ENCODE measurements at regions not wholly inside any gene's neighbourhood (a gene's known extent, or its start where the extent isn't known, plus 50 kb on each side); places are given as distances from the start of the nearest gene placed in this dataset.
"Not testable (repeated sequence)": the region's sequence is repeated elsewhere in the genome, so short reads cannot be mapped to it uniquely, and the experiment has no call there.

DNA sequence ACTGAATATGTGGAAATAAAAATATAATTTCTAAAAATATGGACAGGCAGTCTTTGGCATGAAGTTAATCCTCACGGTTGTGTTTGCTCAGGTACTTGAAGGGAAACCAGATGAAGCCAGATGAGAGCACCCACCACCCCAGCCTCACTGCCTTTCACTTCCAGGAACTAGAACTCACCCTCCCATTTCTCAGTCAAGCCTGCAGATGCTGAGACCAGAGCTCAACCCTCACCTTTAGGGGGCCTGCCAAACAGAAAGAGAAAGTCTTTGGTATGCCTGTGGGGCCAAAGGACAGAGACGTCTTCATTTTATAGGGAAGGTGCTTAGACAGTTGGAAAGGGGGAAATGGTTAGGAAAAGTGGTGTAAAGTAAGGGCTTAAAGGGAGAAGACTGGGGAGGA lies 252.8 kb upstream of the PLET1 start:
- DNase-seq (ENCODE audit: low read depth): no peak

DNA sequence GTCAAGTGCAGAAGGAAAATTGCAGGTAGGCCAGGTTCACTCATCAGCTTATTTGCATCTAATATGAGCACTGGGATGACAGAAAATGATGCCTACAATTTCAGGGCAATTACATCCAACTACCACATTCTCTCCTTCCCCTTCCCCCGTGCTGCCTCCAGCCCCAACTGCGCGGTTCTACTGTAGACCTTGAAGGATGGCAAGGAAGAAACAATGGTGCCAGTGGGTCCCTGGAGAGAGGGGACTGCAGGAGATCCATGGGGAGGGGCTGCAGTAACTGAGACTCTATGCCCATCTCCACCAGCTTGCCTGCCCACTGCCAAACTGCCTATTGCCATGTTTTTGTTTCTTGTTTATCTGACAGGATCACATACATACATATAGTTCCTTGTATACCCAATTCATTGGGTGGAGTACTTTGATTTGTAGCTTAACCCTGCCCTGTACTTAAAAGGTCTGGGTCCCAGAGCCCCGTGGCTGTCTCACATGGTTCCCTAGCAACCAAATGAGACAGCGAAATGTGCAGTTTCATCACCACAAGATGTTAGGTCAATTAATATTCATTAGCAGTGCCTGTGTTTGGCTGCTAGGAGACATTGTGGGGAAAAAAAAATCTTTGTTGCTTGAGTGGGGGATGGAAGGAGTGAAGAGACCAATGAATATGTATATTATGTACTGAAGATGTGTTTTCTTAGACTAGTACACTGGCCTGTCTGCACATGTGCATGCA lies 253.5 kb upstream of the PLET1 start:
- no peak for DNase-seq (ENCODE audit: low read depth)

DNA sequence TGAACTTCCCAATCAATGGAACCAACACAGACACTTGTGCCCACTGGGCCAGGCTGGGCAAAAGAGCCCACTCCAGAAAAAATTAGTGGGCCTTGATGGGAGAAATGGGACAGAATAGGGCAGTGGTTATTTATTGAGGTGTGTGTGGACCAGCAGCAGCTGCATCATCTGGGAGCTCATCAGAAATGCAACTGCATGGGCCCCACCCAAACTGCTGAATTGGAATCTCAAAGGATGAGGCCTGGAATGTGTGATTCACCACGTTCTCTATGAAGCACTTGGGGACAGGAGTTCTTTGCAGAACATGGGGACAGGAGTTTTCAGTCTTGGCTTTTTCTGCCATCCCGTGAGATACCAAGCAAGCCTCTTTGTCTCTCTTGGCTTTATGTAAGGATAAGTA lies 255.6 kb upstream of the PLET1 start:
- DNase-seq (ENCODE audit: low read depth): no peak

DNA sequence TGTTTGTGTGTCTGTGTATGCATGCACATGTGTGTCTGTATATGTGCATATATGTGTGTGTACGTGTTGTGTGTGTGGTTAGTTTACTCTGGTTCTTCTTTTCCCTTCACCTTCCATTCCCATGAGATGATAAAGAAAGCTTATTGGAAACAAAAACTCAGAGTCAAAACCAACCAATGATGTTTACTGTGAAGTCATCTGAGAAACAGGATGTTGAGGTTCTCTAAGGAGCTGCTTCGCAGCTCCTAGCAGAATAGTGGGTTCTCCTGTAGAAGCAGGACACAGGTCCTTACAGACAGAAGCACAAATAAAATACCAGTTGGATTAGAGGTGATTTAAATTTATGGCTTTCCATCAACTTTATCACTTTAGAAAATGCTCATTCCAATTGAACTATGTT lies 256.1 kb upstream of the PLET1 start:
- no peak for DNase-seq (ENCODE audit: low read depth)

DNA sequence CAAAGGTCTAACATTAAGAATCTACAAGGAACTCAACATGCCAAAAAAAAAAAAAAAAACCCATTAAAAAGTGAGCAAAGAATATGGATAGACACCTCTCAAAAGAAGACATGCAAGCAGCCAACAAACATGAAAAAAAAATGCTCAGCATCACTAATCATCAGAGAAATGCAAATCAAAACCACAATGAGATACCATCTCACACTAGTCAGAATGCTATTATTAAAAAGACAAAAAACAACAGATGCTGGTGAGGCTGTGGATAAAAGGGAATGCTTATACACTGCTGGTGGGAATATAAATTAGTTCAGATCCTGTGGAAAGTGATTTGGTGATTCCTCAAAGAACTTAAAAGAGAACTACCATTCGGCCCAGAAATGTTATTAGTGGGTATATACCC lies 257.7 kb upstream of the PLET1 start:
- DNase-seq (ENCODE audit: low read depth): no peak

DNA sequence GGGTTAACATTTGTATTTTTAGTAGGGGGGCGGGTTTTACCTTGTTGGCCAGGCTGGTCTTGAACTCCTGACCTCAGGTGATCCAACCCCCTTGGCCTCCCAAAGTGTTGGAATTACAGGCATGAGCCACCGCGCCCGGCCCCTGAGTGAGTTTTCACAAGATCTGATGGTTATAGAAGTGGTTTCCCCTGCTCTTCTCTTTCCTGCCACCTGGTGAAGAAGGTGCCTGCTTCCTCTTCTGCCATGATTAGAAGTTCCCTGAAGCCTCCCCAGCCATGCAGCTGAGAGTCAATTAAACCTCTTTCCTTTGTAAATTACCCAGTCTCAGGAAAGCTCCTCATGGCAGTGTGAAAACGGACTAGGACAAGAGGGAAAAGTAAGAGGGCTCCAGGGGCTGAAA lies 259.1 kb upstream of the PLET1 start:
- DNase-seq (ENCODE audit: low read depth): no peak

DNA sequence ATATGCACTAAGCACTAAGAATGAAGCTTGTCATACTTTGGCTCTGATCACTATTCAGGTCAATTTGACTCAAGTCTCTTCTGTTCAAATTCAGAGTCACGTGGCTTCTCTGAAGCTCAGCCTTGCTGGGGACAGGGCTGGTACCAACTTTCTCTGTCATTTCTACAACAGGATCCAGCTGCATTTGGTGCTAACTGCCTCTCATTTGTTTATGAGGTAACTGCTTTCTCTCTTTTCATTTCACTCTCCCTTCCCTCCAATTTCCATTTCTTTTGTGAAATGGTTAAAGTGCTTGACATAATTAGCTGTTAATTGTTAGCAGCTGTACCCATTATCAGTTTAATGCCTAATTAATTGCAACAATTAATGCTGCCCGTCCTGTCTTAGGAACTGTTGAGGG lies 259.7 kb upstream of the PLET1 start:
- no peak for DNase-seq (ENCODE audit: low read depth)

DNA sequence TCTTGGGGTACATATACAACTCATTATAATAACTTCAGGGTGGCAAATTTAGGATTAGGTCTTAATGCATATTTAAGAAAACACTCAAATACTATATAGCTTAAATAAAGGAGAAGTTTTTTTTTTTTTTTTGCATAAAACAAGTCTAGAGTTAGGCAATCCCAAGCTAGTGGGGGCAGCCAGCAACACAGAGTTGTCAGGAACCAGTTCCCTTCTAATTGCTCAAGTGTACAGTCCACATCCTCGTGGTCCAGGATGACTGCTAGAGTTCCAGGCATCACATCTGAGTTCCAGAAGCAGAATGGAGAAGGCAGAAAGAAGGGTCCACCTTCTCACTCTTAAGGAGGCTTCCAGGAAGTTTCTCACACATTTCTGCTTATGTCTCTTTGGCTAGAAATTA lies 261.9 kb upstream of the PLET1 start:
- DNase-seq (ENCODE audit: low read depth): no peak

DNA sequence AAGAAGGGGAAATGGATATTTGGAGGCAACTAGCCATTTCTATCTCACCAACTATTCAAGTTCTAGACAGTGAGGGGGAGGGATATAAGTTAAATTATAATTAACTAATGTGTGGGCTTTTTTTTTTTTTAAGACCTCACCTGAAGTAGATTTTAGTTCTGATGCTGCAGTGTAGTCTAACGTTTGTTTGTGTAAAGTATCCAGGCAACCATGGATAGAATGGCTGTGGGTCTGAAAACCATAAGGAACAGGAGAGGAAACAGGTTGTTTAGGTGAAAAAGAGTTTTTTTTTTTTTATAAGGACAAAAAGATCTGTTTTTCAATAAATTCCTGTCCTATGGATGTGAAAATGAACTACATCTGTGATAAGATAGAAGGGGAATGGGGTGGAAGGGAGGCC lies 262.4 kb upstream of the PLET1 start:
- DNase-seq (ENCODE audit: low read depth): no peak

DNA sequence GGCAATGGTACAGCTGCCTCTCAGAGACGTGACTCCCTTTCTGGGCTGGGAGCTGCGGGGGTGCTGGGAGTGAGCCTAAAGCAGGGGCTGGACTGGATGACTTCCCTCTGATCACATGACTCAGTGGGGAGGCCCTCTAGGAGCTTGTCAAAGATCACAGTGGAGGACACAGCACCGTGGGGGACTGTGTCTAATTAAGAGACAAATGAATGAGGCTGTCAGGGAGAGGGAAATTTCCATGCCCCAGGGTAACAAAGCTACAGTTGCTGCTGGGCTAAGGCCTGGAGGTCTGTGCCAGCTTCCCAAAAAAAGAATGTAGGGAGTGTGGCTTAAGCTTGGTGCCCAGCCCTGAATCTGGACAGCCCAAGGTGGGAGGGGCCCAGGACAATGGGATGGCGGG lies 262.8 kb upstream of the PLET1 start:
- DNase-seq (ENCODE audit: low read depth): no peak

DNA sequence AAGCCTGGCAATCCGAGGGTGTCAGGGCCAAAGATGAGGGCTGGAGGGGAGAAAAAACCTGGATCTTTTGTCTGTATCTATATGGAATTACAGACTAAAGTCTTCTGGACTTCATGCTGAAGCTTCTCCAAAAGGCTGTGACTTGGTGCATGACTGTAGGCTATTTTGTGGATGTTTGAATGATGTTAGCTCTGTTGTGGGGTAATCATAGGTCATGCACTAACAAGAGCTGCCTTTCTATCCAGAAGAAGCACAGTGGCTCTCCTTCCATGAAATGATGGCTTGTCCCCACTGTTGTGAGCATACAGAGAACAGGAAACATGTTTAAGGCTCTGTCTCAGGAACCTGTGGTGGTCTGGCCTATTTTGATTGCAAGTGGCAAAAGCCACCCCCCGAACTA lies 263.3 kb upstream of the PLET1 start:
- no peak for DNase-seq (ENCODE audit: low read depth)

DNA sequence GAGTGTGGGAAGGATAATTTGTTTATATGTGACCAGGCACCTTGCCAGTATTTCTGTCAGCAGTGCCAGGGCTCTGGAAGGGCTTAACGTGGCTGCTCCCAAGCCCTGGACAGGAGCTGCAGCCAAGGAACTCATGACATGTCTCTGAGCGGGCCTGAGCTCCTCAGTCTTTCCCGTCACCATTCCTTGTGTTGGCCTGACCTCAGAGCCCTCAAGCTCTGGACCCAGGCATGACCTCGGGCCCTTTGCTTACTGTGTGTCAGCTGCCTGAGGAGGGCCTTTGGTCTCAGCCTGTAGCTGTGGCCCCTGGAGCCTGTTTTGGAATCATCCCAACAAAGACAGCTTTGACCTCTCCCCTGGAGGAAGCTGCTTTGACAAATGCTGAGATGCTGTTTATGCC lies 264.1 kb upstream of the PLET1 start:
- no peak for DNase-seq (ENCODE audit: low read depth)

DNA sequence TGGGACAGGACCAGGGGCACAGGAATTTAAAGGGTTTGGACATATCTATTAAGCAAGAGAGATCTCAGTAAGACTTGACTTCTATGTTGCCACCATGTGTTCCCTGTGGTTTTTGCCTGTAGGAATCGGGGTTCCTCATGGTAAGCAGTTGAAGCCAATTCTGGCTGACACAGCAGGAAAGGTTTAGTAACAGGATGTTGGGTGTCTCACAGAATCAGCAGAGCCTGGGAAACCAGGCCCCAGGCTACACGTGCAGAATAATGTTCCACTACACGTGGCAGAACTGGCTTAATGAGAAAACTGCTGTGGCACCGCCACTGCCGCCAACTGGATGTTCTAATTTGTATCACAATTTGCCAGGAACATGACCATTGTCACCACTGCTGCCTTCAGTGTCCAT lies 264.6 kb upstream of the PLET1 start:
- DNase-seq (ENCODE audit: low read depth): no peak

DNA sequence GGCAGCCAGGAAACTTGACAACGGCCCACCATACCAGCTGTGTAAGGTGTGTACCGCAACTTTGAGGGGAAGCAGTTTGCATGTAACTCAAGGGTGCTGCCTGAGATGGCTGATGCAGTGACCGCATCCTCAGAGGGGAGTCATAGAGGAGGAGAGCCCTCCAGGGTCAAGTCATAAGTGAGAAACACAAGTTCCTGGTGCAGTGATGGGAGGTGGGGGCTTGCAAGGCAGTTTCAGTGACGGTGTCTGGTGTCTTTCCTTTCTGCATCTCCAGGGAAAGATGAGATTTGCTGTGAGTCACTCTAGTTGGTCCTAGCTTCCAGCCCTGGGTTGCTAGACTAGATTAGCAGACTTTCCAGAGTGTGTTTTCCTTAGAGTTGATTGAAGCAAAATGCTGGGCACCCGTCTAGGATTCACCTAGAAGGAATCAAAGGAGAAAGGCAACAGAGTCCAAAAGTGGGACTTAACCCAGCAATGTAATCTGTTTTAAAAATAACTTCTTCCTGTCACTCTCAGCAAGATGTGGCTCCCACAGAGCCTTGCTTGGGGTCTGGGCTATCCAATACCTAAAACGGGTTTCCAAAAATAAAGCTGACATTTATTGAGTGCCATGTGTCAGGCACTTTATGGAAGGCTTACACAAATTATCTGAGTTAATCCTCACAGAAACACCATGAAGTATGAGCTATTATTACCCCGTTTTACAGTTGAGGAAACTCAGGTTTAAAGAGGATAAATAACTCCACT lies 265.4 kb upstream of the PLET1 start:
- no peak for DNase-seq (ENCODE audit: low read depth)

DNA sequence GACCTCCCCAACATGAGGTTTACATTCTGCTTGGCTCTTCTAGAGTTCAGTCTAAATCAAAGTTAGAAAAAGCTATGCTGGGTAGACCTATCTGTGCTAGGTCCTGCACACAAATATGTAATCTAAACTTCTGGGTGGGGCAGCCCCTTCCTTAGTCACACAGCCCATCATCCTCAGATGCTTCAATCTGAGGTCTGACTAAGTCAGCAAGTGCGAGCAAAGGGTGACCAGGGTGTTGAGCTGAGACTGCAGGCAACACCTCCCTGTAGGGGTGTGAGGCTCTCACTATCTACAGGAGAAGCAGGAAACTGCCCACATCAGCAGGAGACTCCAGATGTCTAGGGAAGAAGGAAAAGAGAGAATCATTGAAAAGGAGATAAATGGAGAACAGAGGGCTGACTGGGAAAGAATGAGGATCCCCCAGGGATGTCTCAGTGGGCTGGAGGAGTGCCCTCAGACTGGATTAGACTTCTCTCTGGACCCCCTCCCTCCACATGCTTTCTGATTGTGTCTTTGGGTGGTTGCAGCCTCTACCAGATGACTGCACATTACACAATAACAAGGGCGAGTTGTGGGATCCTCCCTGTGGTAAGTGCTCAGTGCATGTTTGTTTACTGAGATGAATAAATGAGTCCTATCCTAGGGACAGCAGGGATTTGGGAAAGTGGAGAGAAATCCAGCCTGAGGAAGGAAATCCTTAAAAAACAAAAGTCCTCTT lies 266.2 kb upstream of the PLET1 start:
- DNase-seq (ENCODE audit: low read depth): no peak

DNA sequence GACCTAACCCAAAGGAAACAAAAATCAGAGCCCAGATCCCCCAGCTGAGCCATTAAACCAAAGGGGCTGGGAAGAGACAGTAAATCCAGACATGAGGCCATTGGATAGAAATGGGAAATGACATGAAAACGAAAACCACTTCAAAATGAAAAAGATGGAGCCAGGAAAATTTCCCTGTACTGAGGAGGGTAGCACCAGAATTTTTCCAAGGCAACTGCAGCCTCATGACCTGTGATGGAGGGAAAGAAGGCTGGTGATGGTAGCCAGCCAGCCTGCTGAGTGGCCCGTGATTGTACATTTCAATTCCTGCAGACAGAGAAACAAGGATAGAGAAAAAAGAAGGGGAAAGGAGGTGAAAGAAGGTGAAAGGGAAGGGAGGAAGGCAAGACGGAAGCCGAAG lies 268.4 kb upstream of the PLET1 start:
- no peak for DNase-seq (ENCODE audit: low read depth)

DNA sequence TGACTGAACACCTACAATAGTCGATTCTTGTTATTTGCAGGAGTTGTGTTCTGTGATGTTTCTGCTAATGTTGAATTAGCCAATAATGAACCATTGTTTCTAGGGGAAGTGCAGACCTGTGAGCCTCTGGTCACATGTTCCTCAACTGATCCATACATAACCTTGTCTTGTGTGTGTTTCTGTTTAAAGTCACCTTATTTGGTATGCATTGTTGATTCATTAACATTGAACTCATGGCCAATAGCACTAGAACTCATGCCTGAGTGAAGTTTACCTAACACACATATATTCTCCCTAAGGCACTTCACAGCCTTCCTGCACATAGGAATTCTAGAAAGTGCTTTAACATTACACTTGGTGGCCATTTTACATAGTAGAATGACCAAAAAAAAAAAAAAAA lies 271.8 kb upstream of the PLET1 start:
- no peak for DNase-seq (ENCODE audit: low read depth)

DNA sequence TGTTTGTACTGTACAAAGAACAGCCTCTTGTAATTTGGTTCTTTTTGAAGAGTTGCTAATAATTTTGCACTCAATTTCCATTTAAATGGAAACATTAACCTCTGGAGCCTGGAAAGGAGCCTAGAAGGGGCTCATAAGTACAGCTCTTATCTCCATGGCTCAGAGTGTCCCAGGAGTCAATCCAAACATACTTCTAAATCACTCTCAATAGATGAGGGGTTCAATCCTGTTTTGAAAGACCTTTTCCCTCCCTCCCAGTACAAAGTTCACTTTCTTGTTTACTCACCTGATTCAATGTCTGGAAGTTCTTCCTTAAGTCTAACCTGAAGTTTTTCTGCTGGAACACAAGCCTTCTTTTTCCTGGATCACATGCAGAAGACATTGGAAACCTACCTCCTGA lies 273.0 kb upstream of the PLET1 start:
- DNase-seq (ENCODE audit: low read depth): no peak

DNA sequence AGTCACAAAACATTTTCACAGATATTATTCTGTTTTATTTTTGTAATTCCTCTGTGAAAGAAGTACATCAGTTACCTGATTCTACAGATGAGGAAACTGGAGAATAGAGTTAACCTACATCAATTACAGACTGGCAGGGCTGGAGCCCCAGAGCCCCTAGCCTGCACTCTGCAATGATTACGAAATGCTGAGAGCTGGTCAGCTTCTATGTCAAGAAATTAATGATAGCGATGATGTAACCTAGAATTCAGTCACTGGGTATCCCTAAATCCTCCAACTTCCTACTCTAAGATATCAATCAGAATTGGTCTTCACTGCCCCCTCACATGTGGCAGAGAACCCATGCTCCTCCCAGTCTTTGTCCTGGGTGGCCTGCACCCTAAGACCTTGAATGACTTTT lies 273.5 kb upstream of the PLET1 start:
- DNase-seq (ENCODE audit: low read depth): no peak

DNA sequence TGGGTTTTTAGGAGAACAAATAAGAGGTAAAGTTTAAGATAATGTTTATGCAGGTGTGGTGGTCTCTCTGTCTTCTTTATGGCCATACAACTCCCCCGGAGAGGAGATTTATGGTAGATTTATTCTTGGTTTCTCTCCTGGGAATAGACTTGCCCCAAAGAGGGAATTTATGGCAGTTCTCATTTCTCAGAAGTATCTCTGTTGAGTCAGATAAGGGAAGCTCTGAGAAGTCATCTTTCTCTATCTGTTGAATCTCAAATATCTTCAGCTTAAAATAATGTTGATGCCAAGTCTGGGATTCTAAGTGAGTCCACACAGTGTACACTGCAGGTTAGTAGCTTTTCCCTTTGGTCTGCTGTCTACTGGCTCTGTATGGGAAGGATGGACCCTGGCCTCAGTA lies 276.4 kb upstream of the PLET1 start:
- DNase-seq (ENCODE audit: low read depth): no peak

DNA sequence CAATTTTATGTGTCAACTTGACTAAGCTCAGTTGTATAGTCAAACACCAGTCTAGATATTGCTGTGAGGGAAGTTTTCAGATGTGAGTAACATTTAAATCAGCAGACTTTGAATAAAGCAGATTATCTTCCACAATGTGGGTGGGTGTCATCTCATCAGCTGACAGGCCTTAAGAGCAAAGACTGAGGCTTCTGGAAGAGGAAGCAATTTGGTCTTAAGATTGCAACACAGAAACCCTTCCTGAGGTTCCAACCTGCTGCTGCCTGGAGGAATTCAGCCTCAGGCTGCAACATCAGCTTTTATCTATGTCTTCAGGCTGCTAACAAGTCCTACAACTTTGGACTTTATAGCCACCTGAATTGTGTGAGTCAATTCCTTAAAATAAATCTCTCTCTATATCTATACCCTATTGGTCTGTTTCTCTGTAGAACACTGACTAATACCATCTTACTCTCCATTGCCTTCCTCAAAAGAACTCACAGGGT lies 277.2 kb upstream of the PLET1 start:
- no peak for DNase-seq (ENCODE audit: low read depth)

DNA sequence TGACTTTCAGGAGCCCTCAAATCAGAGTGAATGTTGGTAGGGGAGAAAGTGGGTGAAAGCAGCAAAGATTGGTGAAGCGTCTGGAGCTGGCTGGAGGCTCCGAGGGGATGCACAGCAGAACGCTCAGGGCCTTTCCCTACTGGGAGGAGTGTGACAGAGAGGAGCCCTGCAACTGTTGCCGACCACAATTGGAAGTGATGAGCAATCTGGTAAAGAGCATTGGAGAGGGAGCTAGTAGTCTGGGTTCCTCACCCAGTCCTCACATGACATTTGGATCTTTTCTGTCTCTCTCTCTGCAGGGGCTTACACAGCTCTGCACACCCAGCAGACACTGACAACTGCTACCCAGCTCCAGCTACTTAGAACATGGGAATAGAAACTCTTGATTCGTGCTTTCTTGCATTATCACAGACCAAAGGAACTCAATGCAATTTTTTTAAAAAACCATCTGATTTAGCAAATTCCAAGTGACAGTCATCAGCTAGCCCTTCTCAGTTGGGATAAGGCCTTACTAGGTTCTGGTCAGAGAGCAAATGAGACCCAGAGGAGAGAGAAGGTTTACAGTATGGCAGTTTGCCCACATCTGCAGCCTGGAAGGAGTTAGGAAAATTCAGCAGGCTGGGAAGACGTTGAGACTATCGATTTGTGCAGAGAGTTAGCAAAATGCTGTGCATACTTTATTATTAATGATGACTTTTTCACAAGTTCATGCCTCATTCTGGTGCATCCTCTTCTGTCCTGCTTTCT lies 278.0 kb upstream of the PLET1 start:
- DNase-seq (ENCODE audit: low read depth): no peak

DNA sequence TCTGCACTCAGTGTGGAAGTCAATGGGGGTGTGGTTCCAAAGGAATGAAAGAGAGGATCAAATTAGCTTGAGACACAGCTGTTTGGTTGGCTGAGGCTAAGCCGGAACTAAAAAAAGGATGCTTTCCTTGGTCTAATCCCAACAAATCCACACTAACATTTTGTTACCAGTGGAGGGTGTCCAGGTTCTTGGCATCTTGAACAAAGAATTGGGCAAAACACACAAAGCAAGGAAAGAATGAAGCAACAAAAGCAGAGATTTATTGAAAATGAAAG lies 278.6 kb upstream of the PLET1 start:
- DNase-seq (ENCODE audit: low read depth): not testable (repeated sequence)

Measured in HS-27A (cell line).